ENCODE measurements at regions not wholly inside any gene's neighbourhood (a gene's known extent, or its start where the extent isn't known, plus 50 kb on each side); places are given as distances from the start of the nearest gene placed in this dataset.

- TF ChIP-seq REST (IDR thresholded peaks at IDR 0.05; ENCODE audit: borderline replicate concordance) (no peak), MXI1 (conservative IDR thresholded peaks at IDR 0.05; ENCODE audit: poor library complexity, severe bottlenecking) (no peak), CTCF (IDR thresholded peaks at IDR 0.05; ENCODE audit: poor library complexity, severe bottlenecking) (no peak), TAF1 (IDR thresholded peaks at IDR 0.05; ENCODE audit: low read depth) (no peak), POLR2AphosphoS5 (IDR thresholded peaks at IDR 0.05) (no peak), EP300 (conservative IDR thresholded peaks at IDR 0.05; ENCODE audit: poor library complexity, severe bottlenecking) (no peak), EZH2 (IDR thresholded peaks at IDR 0.05; ENCODE audit: borderline replicate concordance, insufficient read depth, low read length, poor library complexity, severe bottlenecking) (no peak), RAD21 (conservative IDR thresholded peaks at IDR 0.05) (no peak), SMC3 (conservative IDR thresholded peaks at IDR 0.05; ENCODE audit: poor library complexity) (no peak)
- no peak overlapping the region for H3K27ac ChIP-seq (ENCODE audit: low read length)
- H3K27me3 ChIP-seq (ENCODE audit: insufficient read depth, low read depth, low read length), result no peaks in the 10 kb centered on the region
- no peak overlapping the region for H3K9ac ChIP-seq (ENCODE audit: low read length)
- H4K20me1 ChIP-seq (ENCODE audit: insufficient read depth), result no peaks in the 10 kb centered on the region
- no peak overlapping the region for H3K4me3 ChIP-seq (ENCODE audit: low read length)
- no peaks in the 10 kb centered on the region for H3K9me3 ChIP-seq (ENCODE audit: low read length)
- H3K9me2 ChIP-seq (ENCODE audit: insufficient read depth, low read length), result no peaks in the 10 kb centered on the region
- H3K4me2 ChIP-seq (ENCODE audit: low read length), result no peak overlapping the region
- H2AFZ ChIP-seq (ENCODE audit: low read depth, low read length), result no peak overlapping the region
- H3F3A ChIP-seq (ENCODE audit: insufficient read depth, low read length, poor library complexity, severe bottlenecking), result no peaks in the 10 kb centered on the region
- H3K79me2 ChIP-seq (replicated peaks; ENCODE audit: insufficient read depth, low read length), result no peaks in the 10 kb centered on the region
- no peaks in the 10 kb centered on the region for H3K36me3 ChIP-seq (ENCODE audit: insufficient read depth, low read length)
Observed at GRCh38 chr3:137082763-137083162, 125.0 kb downstream of the IL20RB start.

- H3K4me2 ChIP-seq (ENCODE audit: low read length), result no peak overlapping the region
- no peaks in the 10 kb centered on the region for H3K9me3 ChIP-seq (ENCODE audit: low read length)
- no peaks in the 10 kb centered on the region for H3F3A ChIP-seq (ENCODE audit: insufficient read depth, low read length, poor library complexity, severe bottlenecking)
- H3K27ac ChIP-seq (ENCODE audit: low read length), result no peak overlapping the region
- H4K20me1 ChIP-seq (ENCODE audit: insufficient read depth), result no peaks in the 10 kb centered on the region
- H3K36me3 ChIP-seq (ENCODE audit: insufficient read depth, low read length), result no peaks in the 10 kb centered on the region
- H3K79me2 ChIP-seq (replicated peaks; ENCODE audit: insufficient read depth, low read length), result no peaks in the 10 kb centered on the region
- no peak overlapping the region for H3K4me3 ChIP-seq (ENCODE audit: low read length)
- H3K27me3 ChIP-seq (ENCODE audit: insufficient read depth, low read depth, low read length), result no peaks in the 10 kb centered on the region
- H3K9ac ChIP-seq (ENCODE audit: low read length), result no peak overlapping the region
- TF ChIP-seq POLR2AphosphoS5 (IDR thresholded peaks at IDR 0.05), result no peak
- no peak for TF ChIP-seq TAF1 (IDR thresholded peaks at IDR 0.05; ENCODE audit: low read depth)
- no peak for TF ChIP-seq CTCF (IDR thresholded peaks at IDR 0.05; ENCODE audit: poor library complexity, severe bottlenecking)
- no peak for TF ChIP-seq RAD21 (conservative IDR thresholded peaks at IDR 0.05)
- TF ChIP-seq SMC3 (conservative IDR thresholded peaks at IDR 0.05; ENCODE audit: poor library complexity), result no peak
- TF ChIP-seq EP300 (conservative IDR thresholded peaks at IDR 0.05; ENCODE audit: poor library complexity, severe bottlenecking), result no peak
- TF ChIP-seq REST (IDR thresholded peaks at IDR 0.05; ENCODE audit: borderline replicate concordance), result no peak
- TF ChIP-seq MXI1 (conservative IDR thresholded peaks at IDR 0.05; ENCODE audit: poor library complexity, severe bottlenecking), result no peak
- TF ChIP-seq EZH2 (IDR thresholded peaks at IDR 0.05; ENCODE audit: borderline replicate concordance, insufficient read depth, low read length, poor library complexity, severe bottlenecking), result no peak
- H2AFZ ChIP-seq (ENCODE audit: low read depth, low read length), result no peak overlapping the region
- no peaks in the 10 kb centered on the region for H3K9me2 ChIP-seq (ENCODE audit: insufficient read depth, low read length)
Observed at GRCh38 chr3:137083332-137083731, 125.5 kb downstream of the IL20RB start.

Measured in neural cell (in vitro differentiated cells).